ENCODE measurements at regions not wholly inside any gene's neighbourhood (a gene's known extent, or its start where the extent isn't known, plus 50 kb on each side); places are given as distances from the start of the nearest gene placed in this dataset.

GRCh38 chr2:157046396-157046795 lies 211.1 kb upstream of the GALNT5 start:
- no peak for TF ChIP-seq CTCF (conservative IDR thresholded peaks at IDR 0.05; ENCODE audit: low read depth, low read length)
- H3K36me3 ChIP-seq (ENCODE audit: insufficient read depth) = no peaks in the 10 kb centered on the region
- no peak overlapping the region for H3K4me3 ChIP-seq (IDR thresholded peaks at IDR 0.05; ENCODE audit: insufficient read depth, low read depth, low read length)
- no peak overlapping the region; the same call in 1 of the 2 replicates for H3K4me2 ChIP-seq
- H4K20me1 ChIP-seq (ENCODE audit: insufficient read depth) = no peaks in the 10 kb centered on the region
- no peak overlapping the region for H2AFZ ChIP-seq (ENCODE audit: low read depth)
- H3K27me3 ChIP-seq (ENCODE audit: insufficient read depth, low read depth) = no peaks in the 10 kb centered on the region
- H3K27ac ChIP-seq = no peak overlapping the region
- peaks cover 13% of the 10 kb centered on the region for H3K4me1 ChIP-seq (ENCODE audit: low read depth, poor library complexity, severe bottlenecking)
- H3K9ac ChIP-seq = no peak overlapping the region
- H3K79me2 ChIP-seq (ENCODE audit: insufficient read depth, low read depth) = no peaks in the 10 kb centered on the region

GRCh38 chr2:157052685-157053224 lies 204.8 kb upstream of the GALNT5 start:
- H3K36me3 ChIP-seq (ENCODE audit: insufficient read depth) = no peaks in the 10 kb centered on the region
- H3K79me2 ChIP-seq (ENCODE audit: insufficient read depth, low read depth) = no peaks in the 10 kb centered on the region
- H3K27ac ChIP-seq = no peak overlapping the region
- H4K20me1 ChIP-seq (ENCODE audit: insufficient read depth) = no peaks in the 10 kb centered on the region
- H3K9ac ChIP-seq = no peak overlapping the region
- no peak overlapping the region for H3K4me2 ChIP-seq
- peaks cover 35% of the 10 kb centered on the region for H3K4me1 ChIP-seq (ENCODE audit: low read depth, poor library complexity, severe bottlenecking)
- H2AFZ ChIP-seq (ENCODE audit: low read depth) = no peak overlapping the region
- no peaks in the 10 kb centered on the region for H3K27me3 ChIP-seq (ENCODE audit: insufficient read depth, low read depth)
- no peak overlapping the region for H3K4me3 ChIP-seq (IDR thresholded peaks at IDR 0.05; ENCODE audit: insufficient read depth, low read depth, low read length)
- no peak for TF ChIP-seq CTCF (conservative IDR thresholded peaks at IDR 0.05; ENCODE audit: low read depth, low read length)

- Histone ChIP-seq H4K20me1 (ENCODE audit: insufficient read depth) (no peaks in the 10 kb centered on the region), H3K4me1 (ENCODE audit: low read depth, poor library complexity, severe bottlenecking) (peaks cover 47% of the 10 kb centered on the region), H3K27me3 (ENCODE audit: insufficient read depth, low read depth) (no peaks in the 10 kb centered on the region), H3K4me3 (IDR thresholded peaks at IDR 0.05; ENCODE audit: insufficient read depth, low read depth, low read length) (no peak overlapping the region), H3K27ac (no peak overlapping the region), H3K79me2 (ENCODE audit: insufficient read depth, low read depth) (no peaks in the 10 kb centered on the region), H3K4me2 (no peak overlapping the region), H2AFZ (ENCODE audit: low read depth) (no peak overlapping the region), H3K36me3 (ENCODE audit: insufficient read depth) (no peaks in the 10 kb centered on the region), H3K9ac (no peak overlapping the region)
- no peak for TF ChIP-seq CTCF (conservative IDR thresholded peaks at IDR 0.05; ENCODE audit: low read depth, low read length)
These were observed 203.6 kb upstream of the GALNT5 start for GRCh38 chr2:157053876-157054275.

- Histone ChIP-seq H3K27ac (peak overlapping the region; percentile 23; the same call in 1 of the 2 replicates), H3K9ac (no peak overlapping the region; the same call in 1 of the 2 replicates), H3K4me1 (ENCODE audit: low read depth, poor library complexity, severe bottlenecking) (peaks cover 65% of the 10 kb centered on the region), H3K36me3 (ENCODE audit: insufficient read depth) (no peaks in the 10 kb centered on the region), H3K27me3 (ENCODE audit: insufficient read depth, low read depth) (no peaks in the 10 kb centered on the region), H4K20me1 (ENCODE audit: insufficient read depth) (no peaks in the 10 kb centered on the region), H3K4me3 (IDR thresholded peaks at IDR 0.05; ENCODE audit: insufficient read depth, low read depth, low read length) (peak overlapping the region; percentile 36), H2AFZ (ENCODE audit: low read depth) (no peak overlapping the region), H3K4me2 (peak overlapping the region; percentile 84), H3K79me2 (ENCODE audit: insufficient read depth, low read depth) (no peaks in the 10 kb centered on the region)
- TF ChIP-seq CTCF (conservative IDR thresholded peaks at IDR 0.05; ENCODE audit: low read depth, low read length) = peak; percentile 85
These were observed 201.8 kb upstream of the GALNT5 start for GRCh38 chr2:157055660-157056199.

Data from KMS-11 (cell line).